H1 (cell line): ENCODE measurements at regions not wholly inside any gene's neighbourhood (a gene's known extent, or its start where the extent isn't known, plus 50 kb on each side); places are given as distances from the start of the nearest gene placed in this dataset.

ENCODE experiments used
- CTCF ChIA-PET: fragments of 300-600 bp; sonication (Branson Sonifier 250); formaldehyde crosslinking; loops from one replicate; lab custom pipeline; 2021; ENCODE audit not compliant: partially characterized antibody; lab: Charles Lee
- POLR2A ChIA-PET: fragments of 300-600 bp; sonication (Branson Sonifier 250); formaldehyde crosslinking; loops from one replicate; lab custom pipeline; 2021; ENCODE audit warnings: inconsistent platforms; ENCODE audit not compliant: partially characterized antibody; lab: Charles Lee
- DNase-seq, 2 experiments: peaks; one replicate each; pipeline versions ENCODE4 v3.0.0 to v3.0.0-alpha.2; 2010 to 2022; ENCODE audit warnings: low spot score in 2 of 2, low read depth in 1 of 2, mixed read lengths in 1 of 2
- FAIRE-seq: peaks from 2 replicates; lab custom pipeline; 2011; peaks lifted over from hg19 to GRCh38; lab: Jason Lieb, UNC
- H2AFZ ChIP-seq: 2 replicates; pipeline ENCODE4 v1.8.1; 2012; ENCODE audit warnings: low read length, inconsistent platforms
- H2AK5ac ChIP-seq: 2 replicates; pipeline ENCODE4 v1.6.1; 2013; ENCODE audit warnings: low read depth, low read length
- H2BK120ac ChIP-seq: replicated peaks from 2 replicates; pipeline ENCODE3; 2013; ENCODE audit warnings: low read depth, low read length, inconsistent platforms
- H2BK12ac ChIP-seq: 2 replicates; pipeline ENCODE4 v1.6.1; 2013; ENCODE audit warnings: low read depth, low read length
- H2BK15ac ChIP-seq: 2 replicates; pipeline ENCODE4 v1.6.1; 2013; ENCODE audit warnings: low read length
- H2BK20ac ChIP-seq: 2 replicates; pipeline ENCODE4 v1.6.1; 2013; ENCODE audit warnings: low read length
- H2BK5ac ChIP-seq: 2 replicates; pipeline ENCODE4 v1.6.1; 2013; ENCODE audit warnings: low read depth, low read length
- H3K14ac ChIP-seq: 2 replicates; pipeline ENCODE4 v1.6.1; 2013; ENCODE audit warnings: inconsistent platforms; ENCODE audit not compliant: insufficient read length
- H3K18ac ChIP-seq: 2 replicates; pipeline ENCODE4 v1.6.1; 2013; ENCODE audit warnings: low read length; ENCODE audit errors: extremely low read depth
- H3K23ac ChIP-seq: 2 replicates; pipeline ENCODE4 v1.6.1; 2013; ENCODE audit warnings: inconsistent platforms; ENCODE audit not compliant: insufficient read length
- H3K23me2 ChIP-seq: 2 replicates; pipeline ENCODE4 v1.6.1; 2013; ENCODE audit warnings: low read depth, low read length
- H3K27ac ChIP-seq: 2 replicates; pipeline ENCODE4 v1.6.1; 2011; ENCODE audit warnings: low read depth, low read length, inconsistent platforms
- H3K27me3 ChIP-seq, 4 experiments: replicated peaks in 1 of 4; 1 replicate in 1 of 4; 2 replicates in 3 of 4; pipeline versions ENCODE4 v1.6.1 to v1.8.1; 2011 to 2013; ENCODE audit warnings: low read length in 3 of 4, mild to moderate bottlenecking in 3 of 4, inconsistent platforms in 2 of 4, mixed read lengths in 2 of 4, moderate library complexity in 1 of 4; ENCODE audit not compliant: control insufficient read depth in 3 of 4, insufficient read depth in 3 of 4; ENCODE audit errors: extremely low read depth in 1 of 4
- H3K36me3 ChIP-seq, 4 experiments: 2 replicates each; pipeline versions ENCODE4 v1.6.1 to v1.8.1; 2011 to 2013; ENCODE audit warnings: mild to moderate bottlenecking in 4 of 4, low read length in 3 of 4, moderate library complexity in 2 of 4, control low read depth in 1 of 4, inconsistent platforms in 1 of 4; ENCODE audit not compliant: insufficient read depth in 4 of 4, control insufficient read depth in 2 of 4
- H3K4ac ChIP-seq: replicated peaks from 2 replicates; pipeline ENCODE3; 2013; ENCODE audit warnings: low read length, low read depth, mixed read lengths, inconsistent platforms; ENCODE audit not compliant: insufficient read length
- H3K4me1 ChIP-seq, 4 experiments: replicated peaks in 1 of 4; 1 replicate in 1 of 4; 2 replicates in 3 of 4; pipeline versions ENCODE4 v1.6.1 to v1.8.1; 2011 to 2013; ENCODE audit warnings: low read length in 3 of 4, inconsistent platforms in 2 of 4, mixed read lengths in 1 of 4; ENCODE audit not compliant: insufficient read depth in 4 of 4, control insufficient read depth in 3 of 4
- H3K4me2 ChIP-seq, 2 experiments: 2 replicates each; pipeline versions ENCODE4 v1.6.1 to v1.8.1; 2011 to 2013; ENCODE audit warnings: low read depth in 2 of 2, low read length in 2 of 2, control low read depth in 1 of 2, inconsistent platforms in 1 of 2, mild to moderate bottlenecking in 1 of 2; ENCODE audit not compliant: insufficient read depth in 1 of 2
- H3K4me3 ChIP-seq, 4 experiments: fragments of 200-600, 300-600 bp in 1 of 4; sonication (generic), shearing (Covaris generic), sonication (Bioruptor Twin) in 1 of 4; 2 replicates each; pipeline versions ENCODE4 v1.5.1 to v1.8.1; 2011 to 2016; ENCODE audit warnings: low read length in 4 of 4, low read depth in 3 of 4, control low read depth in 2 of 4, inconsistent platforms in 2 of 4, mild to moderate bottlenecking in 2 of 4, mixed read lengths in 1 of 4, moderate library complexity in 1 of 4; ENCODE audit not compliant: insufficient read depth in 2 of 4; ENCODE audit errors: extremely low read depth in 1 of 4
- H3K56ac ChIP-seq: replicated peaks from 2 replicates; pipeline ENCODE3; 2013; ENCODE audit warnings: low read depth, mild to moderate bottlenecking, mixed read lengths, low read length, inconsistent platforms; ENCODE audit not compliant: insufficient read length
- H3K79me1 ChIP-seq: 2 replicates; pipeline ENCODE4 v1.6.1; 2013; ENCODE audit warnings: low read depth, low read length, control low read depth
- H3K79me2 ChIP-seq, 2 experiments: 2 replicates each; pipeline versions ENCODE4 v1.6.1 to v1.8.1; 2012 to 2013; ENCODE audit warnings: low read length in 2 of 2, mild to moderate bottlenecking in 2 of 2, inconsistent platforms in 1 of 2; ENCODE audit not compliant: insufficient read depth in 2 of 2, control insufficient read depth in 1 of 2
- H3K9ac ChIP-seq, 4 experiments: replicated peaks in 1 of 4; 1 replicate in 1 of 4; 2 replicates in 3 of 4; pipeline versions ENCODE4 v1.6.1 to v1.8.1; 2011 to 2013; ENCODE audit warnings: low read depth in 3 of 4, low read length in 3 of 4, control low read depth in 2 of 4, mild to moderate bottlenecking in 2 of 4, moderate library complexity in 2 of 4, inconsistent platforms in 1 of 4; ENCODE audit errors: extremely low read depth in 1 of 4
- H3K9me3 ChIP-seq, 2 experiments: 2 replicates each; pipeline versions ENCODE4 v1.6.1 to v1.8.1; 2012 to 2013; ENCODE audit warnings: mild to moderate bottlenecking in 2 of 2, moderate library complexity in 2 of 2, control low read depth in 1 of 2, inconsistent platforms in 1 of 2, low read depth in 1 of 2, low read length in 1 of 2, mixed read lengths in 1 of 2; ENCODE audit not compliant: insufficient read depth in 2 of 2
- H4K20me1 ChIP-seq, 2 experiments: replicated peaks in 1 of 2; 2 replicates each; pipeline versions ENCODE3 to v1.8.1; 2011 to 2013; ENCODE audit warnings: inconsistent platforms in 2 of 2, low read length in 2 of 2, mild to moderate bottlenecking in 1 of 2; ENCODE audit not compliant: insufficient read depth in 2 of 2, control insufficient read depth in 1 of 2
- H4K5ac ChIP-seq: 2 replicates; pipeline ENCODE4 v1.6.1; 2013; ENCODE audit warnings: low read length, low read depth, mixed read lengths, inconsistent platforms; ENCODE audit not compliant: insufficient read length
- H4K8ac ChIP-seq: 2 replicates; pipeline ENCODE4 v1.8.0; 2013; ENCODE audit warnings: mild to moderate bottlenecking, moderate library complexity, low read length, inconsistent platforms; ENCODE audit not compliant: insufficient read depth; ENCODE audit errors: extremely low read depth
- H4K91ac ChIP-seq: replicated peaks from 2 replicates; pipeline ENCODE3; 2013; ENCODE audit warnings: low read length, mixed read lengths, inconsistent platforms; ENCODE audit not compliant: insufficient read length
- CBX5 ChIP-seq: fragments of 300-800, 300-1000 bp; sonication (generic); IDR thresholded peaks from 2 replicates; pipeline ENCODE4 v1.7.1; 2016; ENCODE audit warnings: antibody characterized with exemption, low read length, low read depth
- NRF1 ChIP-seq: IDR thresholded peaks from 2 replicates; pipeline ENCODE4 v1.6.1; 2011; ENCODE audit warnings: mild to moderate bottlenecking, low read depth, low read length, improper control_type of control experiment
- RXRA ChIP-seq: IDR thresholded peaks from 2 replicates; pipeline ENCODE4 v1.6.1; 2011; ENCODE audit warnings: low read depth, mild to moderate bottlenecking, low read length, moderate library complexity; ENCODE audit not compliant: insufficient read depth
- WGBS, 2 experiments: shearing (Covaris generic) in 1 of 2; methylation state at CpG; one replicate each; pipeline versions ENCODE4 v1.1.6 to v1.1.7; 2013 to 2015; ENCODE audit warnings: low lambda C conversion rate in 2 of 2, mixed read lengths in 2 of 2, inconsistent platforms in 1 of 2, low coverage in 1 of 2, missing lambda C conversion rate in 1 of 2; ENCODE audit not compliant: insufficient replicate concordance in 2 of 2, insufficient coverage in 1 of 2, insufficient read length in 1 of 2; ENCODE audit errors: extremely low coverage in 1 of 2, missing lambda C conversion rate in 1 of 2; 5-methylcytosine and 5-hydroxymethylcytosine counted together

DNA sequence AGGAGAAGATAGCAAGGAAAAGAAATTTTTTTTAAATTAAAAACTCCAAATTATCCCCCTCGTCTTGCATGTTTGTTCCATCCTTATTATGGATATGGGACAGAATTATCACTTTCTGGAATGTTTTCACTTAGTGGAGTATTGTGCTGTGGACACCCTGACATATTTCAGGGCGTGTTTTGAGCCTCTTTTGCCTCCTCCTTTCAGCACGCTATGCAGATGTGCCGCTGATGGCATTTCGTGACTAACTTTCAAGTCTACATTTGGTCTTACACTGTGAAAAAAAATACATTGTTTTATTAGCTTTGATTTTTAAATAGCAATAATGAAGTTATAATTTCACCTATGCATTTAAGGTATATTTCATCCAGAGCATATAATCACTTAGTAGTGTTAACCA lies 738.7 kb downstream of the LTN1 start:
- Histone ChIP-seq H2BK5ac (no peak overlapping the region), H2AFZ (no peak overlapping the region), H3K4me3 (no peak overlapping the region), H3K9me3 (no peaks in the 10 kb centered on the region), H3K36me3 (no peaks in the 10 kb centered on the region), H3K27ac (no peak overlapping the region), H3K14ac (no peak overlapping the region), H3K79me2 (no peaks in the 10 kb centered on the region), H2BK120ac (no peak overlapping the region), H2AK5ac (no peak overlapping the region), H4K20me1 (no peaks in the 10 kb centered on the region), H4K5ac (no peak overlapping the region), H2BK15ac (no peak overlapping the region), H3K18ac (no peak overlapping the region), H2BK20ac (no peak overlapping the region), H2BK12ac (no peak overlapping the region), H4K8ac (no peak overlapping the region), H3K9ac (no peak overlapping the region), H3K23me2 (no peaks in the 10 kb centered on the region), H4K91ac (no peak overlapping the region), H3K79me1 (no peaks in the 10 kb centered on the region), H3K4ac (no peak overlapping the region), H3K4me2 (no peak overlapping the region), H3K4me1 (no peaks in the 10 kb centered on the region), H3K27me3 (no peaks in the 10 kb centered on the region), H3K56ac (no peak overlapping the region), H3K23ac (no peak overlapping the region)
- no peak for TF ChIP-seq NRF1
- no peak for TF ChIP-seq RXRA
- no peak for TF ChIP-seq CBX5
- DNase-seq: no peak
- FAIRE-seq: no peak
- POLR2A ChIA-PET: no interaction called here
- CTCF ChIA-PET: no interaction called here
- 95% methylated on average over 5 of the region's 5 CpGs; no CpG with 5 or more reads in 1 of the 2 experiments for WGBS, 2 experiments
